ENCODE measurements at regions not wholly inside any gene's neighbourhood (a gene's known extent, or its start where the extent isn't known, plus 50 kb on each side); places are given as distances from the start of the nearest gene placed in this dataset.
A peak's percentile ranks its signal among the peaks of the same experiment; 100 is the strongest.

DNA sequence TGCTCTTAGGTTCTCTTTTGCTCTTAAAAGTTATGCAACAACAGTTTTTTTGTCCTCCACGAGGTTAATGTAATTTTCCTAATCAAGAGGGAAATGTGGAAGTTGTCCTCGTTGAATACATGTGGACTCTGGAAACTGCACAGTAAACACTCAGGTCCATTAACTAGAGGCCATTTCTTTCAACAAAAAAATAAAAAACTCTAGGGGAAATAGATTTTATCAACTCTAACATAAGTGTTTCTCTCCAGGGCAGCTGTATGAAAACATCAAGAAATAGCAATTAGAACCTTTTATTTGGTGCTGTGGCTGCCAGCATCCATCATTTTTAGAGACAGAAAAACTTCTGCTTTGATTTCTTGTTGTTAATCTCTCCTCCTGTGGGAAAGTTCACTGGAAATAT is 288.6 kb downstream of the ICE1 start:
- H3K27ac ChIP-seq, result no peak overlapping the region
- ChIA-PET POLR2A (ENCODE audit: low non-redundant PET) (no interaction called here), CTCF (no interaction called here)
- no peak for DNase-seq (ENCODE audit: low spot score)
- TF ChIP-seq, protein P1, sequence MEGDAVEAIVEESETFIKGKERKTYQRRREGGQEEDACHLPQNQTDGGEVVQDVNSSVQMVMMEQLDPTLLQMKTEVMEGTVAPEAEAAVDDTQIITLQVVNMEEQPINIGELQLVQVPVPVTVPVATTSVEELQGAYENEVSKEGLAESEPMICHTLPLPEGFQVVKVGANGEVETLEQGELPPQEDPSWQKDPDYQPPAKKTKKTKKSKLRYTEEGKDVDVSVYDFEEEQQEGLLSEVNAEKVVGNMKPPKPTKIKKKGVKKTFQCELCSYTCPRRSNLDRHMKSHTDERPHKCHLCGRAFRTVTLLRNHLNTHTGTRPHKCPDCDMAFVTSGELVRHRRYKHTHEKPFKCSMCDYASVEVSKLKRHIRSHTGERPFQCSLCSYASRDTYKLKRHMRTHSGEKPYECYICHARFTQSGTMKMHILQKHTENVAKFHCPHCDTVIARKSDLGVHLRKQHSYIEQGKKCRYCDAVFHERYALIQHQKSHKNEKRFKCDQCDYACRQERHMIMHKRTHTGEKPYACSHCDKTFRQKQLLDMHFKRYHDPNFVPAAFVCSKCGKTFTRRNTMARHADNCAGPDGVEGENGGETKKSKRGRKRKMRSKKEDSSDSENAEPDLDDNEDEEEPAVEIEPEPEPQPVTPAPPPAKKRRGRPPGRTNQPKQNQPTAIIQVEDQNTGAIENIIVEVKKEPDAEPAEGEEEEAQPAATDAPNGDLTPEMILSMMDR (conservative IDR thresholded peaks at IDR 0.05; ENCODE audit: low read depth), result no peak

DNA sequence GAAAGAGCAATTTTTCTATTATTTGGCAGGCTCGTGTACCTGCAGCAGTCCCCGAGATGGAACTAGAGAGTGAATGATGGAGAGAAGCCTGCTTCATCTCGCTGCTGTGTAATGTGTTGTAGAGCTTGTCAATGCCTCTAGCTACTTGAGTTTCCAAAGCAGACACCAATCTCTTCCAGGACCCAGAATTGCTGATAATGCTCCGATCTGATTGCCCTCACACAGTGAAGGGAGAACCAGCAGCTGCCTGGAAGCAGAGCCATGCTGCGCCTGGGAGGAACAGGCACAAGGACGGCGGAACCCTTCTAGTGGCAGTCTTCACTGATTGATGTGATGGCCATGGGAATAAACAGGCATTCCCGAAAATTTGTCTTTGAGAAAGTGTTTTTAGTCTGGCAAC is 288.0 kb downstream of the ICE1 start:
- TF ChIP-seq, protein P1 (conservative IDR thresholded peaks at IDR 0.05; ENCODE audit: low read depth), result no peak
- H3K27ac ChIP-seq, result no peak overlapping the region
- CTCF ChIA-PET, result no interaction called here
- POLR2A ChIA-PET (ENCODE audit: low non-redundant PET), result no interaction called here
- DNase-seq (ENCODE audit: low spot score), result no peak

DNA sequence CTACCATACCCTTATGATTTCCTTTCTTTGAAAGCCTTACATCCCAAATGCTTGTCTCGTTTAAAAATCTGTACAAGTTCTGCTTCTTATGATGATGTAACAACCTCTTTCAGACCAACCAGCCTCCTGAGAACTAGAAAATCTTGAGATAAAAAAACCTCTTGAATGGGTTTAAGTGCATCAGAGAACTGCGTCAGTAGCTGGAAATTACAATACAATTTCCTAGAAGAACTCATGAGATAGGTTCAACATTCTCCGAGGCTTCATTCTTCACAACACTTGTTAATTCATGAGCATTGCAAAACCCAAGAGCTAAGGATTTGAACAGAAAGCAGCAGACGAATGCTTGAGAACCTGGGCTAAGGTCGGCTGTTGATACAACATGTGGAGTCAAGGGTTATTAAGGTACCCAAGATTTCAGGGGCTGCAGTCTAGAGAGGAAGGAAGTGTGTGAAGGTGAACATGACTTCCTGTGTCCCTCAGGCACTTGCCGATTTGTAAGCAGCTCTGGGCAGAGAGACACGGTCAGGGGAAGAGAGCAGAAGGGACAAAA is 286.0 kb downstream of the ICE1 start:
- ChIA-PET CTCF (interaction anchor here (0.6 kb wide), 1 partner anchor 9 kb away, joined by 3 read pairs; no protein-coding TSS in a partner anchor), POLR2A (ENCODE audit: low non-redundant PET) (no interaction called here)
- TF ChIP-seq, protein P1 (conservative IDR thresholded peaks at IDR 0.05; ENCODE audit: low read depth), result no peak
- DNase-seq (ENCODE audit: low spot score), result no peak
- H3K27ac ChIP-seq, result no peak overlapping the region

DNA sequence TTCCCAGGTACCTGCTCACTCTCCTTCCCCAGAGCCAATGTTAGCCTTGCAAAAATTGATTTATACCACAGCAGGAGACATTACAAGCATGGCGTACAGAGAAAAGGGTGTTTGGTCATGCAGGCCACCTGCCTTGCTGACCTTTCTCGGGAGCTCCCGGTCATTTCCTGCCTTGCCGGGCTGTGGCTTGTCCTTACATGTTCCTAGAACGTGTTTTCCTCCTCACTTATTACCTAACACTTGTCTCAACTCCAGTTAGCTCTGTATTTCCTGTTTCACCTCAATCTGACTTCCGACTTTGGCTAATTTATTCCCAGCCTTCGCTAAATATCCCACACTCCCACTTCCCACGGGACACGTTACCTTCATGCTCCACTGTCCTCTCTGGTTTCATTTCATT is 282.5 kb downstream of the ICE1 start:
- CTCF ChIA-PET, result no interaction called here
- TF ChIP-seq, protein P1 (conservative IDR thresholded peaks at IDR 0.05; ENCODE audit: low read depth), result no peak
- H3K27ac ChIP-seq, result no peak overlapping the region
- DNase-seq (ENCODE audit: low spot score), result peak; percentile 12
- POLR2A ChIA-PET (ENCODE audit: low non-redundant PET), result no interaction called here

DNA sequence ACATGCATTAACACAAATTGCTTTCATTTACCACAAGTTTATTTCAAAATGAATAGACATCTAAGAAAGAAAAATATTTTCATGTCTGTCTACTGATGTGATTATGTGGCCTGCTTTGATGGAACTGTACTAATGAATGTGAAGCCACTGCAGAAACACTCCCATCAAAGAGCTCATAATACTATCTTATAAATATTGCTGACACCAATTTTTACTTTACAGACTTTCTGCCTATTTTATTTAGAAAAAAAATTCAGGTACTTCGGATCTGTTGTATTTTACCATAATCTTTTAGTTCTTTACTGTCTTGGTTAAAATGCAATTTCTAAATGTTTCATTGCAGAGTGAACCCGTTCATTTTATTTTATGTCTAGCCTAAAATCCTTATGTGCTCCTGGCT is 281.9 kb downstream of the ICE1 start:
- CTCF ChIA-PET, result no interaction called here
- no peak for DNase-seq (ENCODE audit: low spot score)
- H3K27ac ChIP-seq, result no peak overlapping the region
- TF ChIP-seq, protein P1 (conservative IDR thresholded peaks at IDR 0.05; ENCODE audit: low read depth), result no peak
- POLR2A ChIA-PET (ENCODE audit: low non-redundant PET), result no interaction called here

DNA sequence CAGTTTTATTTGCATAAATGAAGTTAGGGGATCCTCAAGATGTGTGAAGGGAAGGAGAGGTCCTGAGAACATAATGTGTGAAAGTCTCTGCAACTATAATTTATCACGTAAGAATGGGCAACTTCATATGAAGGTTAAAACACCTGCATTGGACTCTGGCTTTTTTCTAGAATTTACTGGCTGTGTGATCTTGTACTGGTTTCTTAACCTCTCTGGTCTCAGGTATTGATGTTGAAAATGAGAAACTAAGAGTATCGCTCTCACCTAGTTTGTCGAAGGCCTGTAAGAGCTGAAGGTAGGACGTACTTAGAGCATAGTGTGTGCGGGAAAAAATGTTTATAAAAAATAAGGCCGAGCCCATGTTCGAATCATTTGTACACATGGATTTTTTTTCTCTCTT is 280.5 kb downstream of the ICE1 start:
- no peak overlapping the region for H3K27ac ChIP-seq
- TF ChIP-seq, protein P1 (conservative IDR thresholded peaks at IDR 0.05; ENCODE audit: low read depth), result no peak
- ChIA-PET POLR2A (ENCODE audit: low non-redundant PET) (no interaction called here), CTCF (interaction anchor here (0.7 kb wide), 1 partner anchor 729 kb away, joined by 3 read pairs; no protein-coding TSS in a partner anchor)
- no peak for DNase-seq (ENCODE audit: low spot score)

DNA sequence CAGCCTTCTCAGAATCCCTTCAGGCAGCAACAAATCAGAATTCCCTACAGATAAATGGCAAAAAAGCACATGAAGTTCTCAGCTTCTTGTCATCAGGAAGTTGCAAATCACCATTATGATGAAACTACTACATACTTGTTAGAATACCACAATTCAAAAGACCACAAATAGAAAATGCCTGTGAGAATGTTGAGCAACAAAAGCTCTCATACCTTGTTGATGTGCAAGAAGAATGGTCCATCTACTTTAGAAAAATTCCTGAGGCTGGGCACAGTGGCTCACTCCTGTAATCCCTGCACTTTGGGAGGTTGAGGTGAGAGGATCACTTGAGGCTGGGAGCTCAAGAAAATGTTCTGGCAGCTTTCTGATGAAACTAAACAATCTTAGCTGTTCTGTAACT is 278.1 kb downstream of the ICE1 start:
- DNase-seq (ENCODE audit: low spot score), result no peak
- no peak overlapping the region for H3K27ac ChIP-seq
- ChIA-PET POLR2A (ENCODE audit: low non-redundant PET) (no interaction called here), CTCF (no interaction called here)
- TF ChIP-seq, protein P1 (conservative IDR thresholded peaks at IDR 0.05; ENCODE audit: low read depth), result no peak
